ENCODE measurements at regions not wholly inside any gene's neighbourhood (a gene's known extent, or its start where the extent isn't known, plus 50 kb on each side); places are given as distances from the start of the nearest gene placed in this dataset.

DNA sequence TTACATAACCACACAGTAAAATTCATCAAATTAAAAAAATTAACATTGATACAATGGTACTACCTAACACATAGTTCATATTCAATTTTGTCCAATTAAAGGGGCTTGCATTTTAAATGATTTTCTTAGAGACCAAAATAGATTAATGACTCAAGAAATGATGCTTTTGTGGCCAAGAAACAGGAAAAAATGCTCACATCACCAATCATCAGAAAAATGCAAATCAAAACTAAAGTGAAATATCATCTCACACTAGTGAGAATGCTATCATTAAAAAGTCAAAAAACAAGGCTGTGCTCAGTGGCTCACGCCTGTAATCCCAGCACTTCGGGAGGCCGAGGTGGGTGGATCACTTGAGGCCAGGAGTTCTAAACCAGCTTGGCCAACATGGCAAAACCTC, 235.6 kb downstream of the PIK3C3 start:
- TF ChIP-seq EZH2 (IDR thresholded peaks at IDR 0.05; ENCODE audit: low read depth): no peak
- TF ChIP-seq, protein P1, sequence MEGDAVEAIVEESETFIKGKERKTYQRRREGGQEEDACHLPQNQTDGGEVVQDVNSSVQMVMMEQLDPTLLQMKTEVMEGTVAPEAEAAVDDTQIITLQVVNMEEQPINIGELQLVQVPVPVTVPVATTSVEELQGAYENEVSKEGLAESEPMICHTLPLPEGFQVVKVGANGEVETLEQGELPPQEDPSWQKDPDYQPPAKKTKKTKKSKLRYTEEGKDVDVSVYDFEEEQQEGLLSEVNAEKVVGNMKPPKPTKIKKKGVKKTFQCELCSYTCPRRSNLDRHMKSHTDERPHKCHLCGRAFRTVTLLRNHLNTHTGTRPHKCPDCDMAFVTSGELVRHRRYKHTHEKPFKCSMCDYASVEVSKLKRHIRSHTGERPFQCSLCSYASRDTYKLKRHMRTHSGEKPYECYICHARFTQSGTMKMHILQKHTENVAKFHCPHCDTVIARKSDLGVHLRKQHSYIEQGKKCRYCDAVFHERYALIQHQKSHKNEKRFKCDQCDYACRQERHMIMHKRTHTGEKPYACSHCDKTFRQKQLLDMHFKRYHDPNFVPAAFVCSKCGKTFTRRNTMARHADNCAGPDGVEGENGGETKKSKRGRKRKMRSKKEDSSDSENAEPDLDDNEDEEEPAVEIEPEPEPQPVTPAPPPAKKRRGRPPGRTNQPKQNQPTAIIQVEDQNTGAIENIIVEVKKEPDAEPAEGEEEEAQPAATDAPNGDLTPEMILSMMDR (conservative IDR thresholded peaks at IDR 0.05): no peak
